HG02885 (cell line): ENCODE measurements at regions not wholly inside any gene's neighbourhood (a gene's known extent, or its start where the extent isn't known, plus 50 kb on each side); places are given as distances from the start of the nearest gene placed in this dataset.

ENCODE experiments used
- ATAC-seq: cut with Tn5 transposase; IDR thresholded peaks from one replicate; pipeline ENCODE4 v1.9.1; 2021; ENCODE audit warnings: mild to moderate bottlenecking; ENCODE audit not compliant: unreplicated experiment, poor library complexity

DNA sequence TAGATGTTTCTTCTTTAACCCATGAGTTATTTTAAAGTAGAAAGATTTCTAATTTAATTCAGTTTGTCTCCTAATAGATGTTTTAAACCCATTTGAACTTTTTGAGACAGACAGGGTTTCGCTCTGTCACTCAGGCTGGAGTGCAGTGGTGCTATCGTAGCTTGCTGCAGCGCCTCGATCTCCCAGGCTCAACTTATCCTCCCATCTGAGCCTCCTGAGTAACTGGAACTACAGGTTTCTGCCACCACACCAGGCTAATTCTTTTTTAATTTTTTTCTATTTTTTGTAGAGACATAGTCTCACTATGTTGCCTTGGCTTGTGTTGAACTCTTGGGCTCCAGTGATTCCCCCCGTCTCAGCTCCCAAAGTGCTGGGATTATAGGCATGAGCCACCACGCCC lies 53.0 kb upstream of the RAB18 start:
- ATAC-seq, result no peak

- ATAC-seq, result no peak
Observed at GRCh38 chr10:27450225-27450624, 53.9 kb upstream of the RAB18 start.

- ATAC-seq, result no peak
Observed at GRCh38 chr10:27449571-27449970, 54.5 kb upstream of the RAB18 start.

DNA sequence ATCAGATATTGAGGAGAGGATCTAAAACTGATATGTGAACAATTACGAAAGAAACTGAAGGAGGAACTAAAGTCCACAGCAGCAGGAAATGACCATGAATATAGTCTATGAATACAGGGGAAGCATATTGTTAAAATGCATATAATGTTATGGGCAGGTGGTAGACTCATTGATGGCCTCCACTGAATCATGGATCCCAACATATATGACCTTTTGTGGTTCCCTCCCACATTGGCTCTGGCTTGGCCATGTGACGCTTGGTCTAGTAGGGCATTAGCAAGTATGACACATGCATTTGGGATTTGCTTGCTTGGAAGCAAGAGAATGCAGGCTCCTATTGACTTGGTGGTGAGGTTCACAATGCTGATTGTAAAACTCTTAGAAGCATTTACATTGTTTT lies 55.2 kb upstream of the RAB18 start:
- no peak for ATAC-seq

GRCh38 chr10:27447540-27447939 lies 56.6 kb upstream of the RAB18 start:
- ATAC-seq, result no peak

DNA sequence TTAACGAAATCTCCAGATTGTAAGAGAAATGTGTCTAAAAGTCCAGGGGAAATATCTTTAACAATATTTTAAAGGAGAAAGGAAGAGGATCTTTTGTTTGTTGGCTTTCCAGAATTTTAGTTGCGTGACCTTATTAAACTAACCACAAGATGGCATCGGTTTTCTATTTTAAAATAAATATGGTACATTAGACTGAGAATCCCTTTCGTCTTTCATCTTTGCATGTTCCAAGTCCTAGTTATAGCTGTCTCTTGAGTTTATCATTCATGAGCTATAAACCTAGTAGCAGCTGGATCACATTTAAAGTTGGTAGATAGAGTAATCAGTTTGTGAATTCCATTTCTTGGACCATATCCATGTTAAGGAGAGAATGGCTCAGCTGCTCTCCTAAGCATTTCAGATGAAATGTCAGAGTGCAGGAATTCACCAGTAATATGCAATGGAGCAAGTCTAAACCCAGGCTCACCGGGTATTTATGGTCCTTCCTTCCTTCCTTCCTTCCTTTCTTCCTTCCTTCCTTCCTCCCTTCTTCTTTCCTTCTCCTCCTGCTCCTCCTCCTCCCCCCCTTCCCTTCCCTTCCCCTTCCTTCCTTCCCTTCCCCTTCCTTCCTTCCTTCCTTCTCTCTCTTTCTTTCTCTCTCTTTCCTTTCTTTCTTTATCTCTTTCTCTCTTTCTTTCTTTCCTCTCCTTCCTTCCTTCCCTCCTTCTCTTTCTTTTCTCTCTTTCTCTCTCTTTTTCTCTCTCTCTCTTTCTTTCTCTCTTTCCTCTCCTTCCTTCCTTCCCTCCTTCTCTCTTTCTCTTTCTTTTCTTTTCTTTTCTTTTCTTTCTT lies 57.8 kb upstream of the RAB18 start:
- ATAC-seq, result no peak

- ATAC-seq, result no peak
Observed at GRCh38 chr10:27445070-27445469, 59.0 kb upstream of the RAB18 start.

- no peak for ATAC-seq
Observed at GRCh38 chr10:27440478-27440877, 63.6 kb upstream of the RAB18 start.

- no peak for ATAC-seq
Observed at GRCh38 chr10:27440021-27440420, 64.1 kb upstream of the RAB18 start.

GRCh38 chr10:27439101-27439500 lies 65.0 kb upstream of the RAB18 start:
- ATAC-seq, result no peak

DNA sequence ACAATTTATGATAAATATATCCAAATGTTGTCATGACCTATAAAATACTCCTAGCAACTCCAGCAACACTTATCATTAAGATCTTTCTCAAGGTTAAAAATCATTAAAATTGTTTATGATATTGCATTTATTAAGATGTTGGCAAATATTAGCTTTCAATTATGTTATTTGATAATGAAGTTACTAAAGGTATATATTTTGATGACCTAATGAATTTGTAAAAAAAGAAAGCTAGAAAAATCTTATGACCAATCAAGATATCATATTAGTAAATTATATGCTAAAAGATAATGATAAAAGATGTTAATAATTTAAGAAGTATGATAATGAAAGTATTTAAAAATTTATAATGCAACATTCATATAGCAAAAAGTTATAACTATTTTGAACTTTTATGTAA lies 66.3 kb upstream of the RAB18 start:
- no peak for ATAC-seq

DNA sequence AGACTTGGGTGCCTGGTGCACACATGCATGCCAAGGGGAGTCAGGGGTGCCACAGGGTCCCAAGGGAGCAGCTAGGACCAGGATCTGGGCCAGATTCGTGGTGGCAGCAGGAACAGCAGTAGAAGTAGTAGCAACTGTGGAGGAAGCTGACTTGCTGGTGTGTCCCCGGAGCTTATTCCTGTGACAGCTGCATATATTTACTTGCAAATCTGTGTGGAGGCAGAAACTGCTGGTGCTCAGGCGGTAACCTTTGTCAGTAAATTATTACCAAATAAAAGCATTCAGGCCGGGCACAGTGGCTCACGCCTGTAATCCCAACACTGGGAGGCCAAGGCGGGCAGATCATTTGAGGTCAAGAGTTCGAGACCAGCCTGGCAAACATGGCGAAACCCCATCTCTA lies 67.4 kb upstream of the RAB18 start:
- ATAC-seq, result no peak

DNA sequence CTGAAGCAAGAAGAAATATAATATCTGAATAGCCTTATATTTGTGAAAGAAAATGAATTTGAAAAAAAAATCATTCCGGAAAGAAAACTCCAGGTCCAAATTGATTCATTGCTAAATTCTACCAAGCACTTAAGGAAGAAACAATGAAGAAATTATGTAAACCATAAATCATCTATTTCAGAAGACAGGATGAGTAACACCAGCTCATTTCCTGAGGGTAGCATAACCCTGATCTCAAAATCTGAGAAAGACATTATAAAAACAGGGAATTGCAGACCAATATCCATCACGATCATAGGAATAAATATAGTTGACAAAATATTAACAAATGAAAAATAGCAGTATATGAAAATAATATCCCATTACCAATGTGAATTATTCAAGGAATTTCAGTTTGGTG lies 70.1 kb upstream of the RAB18 start:
- no peak for ATAC-seq

- ATAC-seq, result no peak
Observed at GRCh38 chr10:27426948-27427467, 77.1 kb upstream of the RAB18 start.

DNA sequence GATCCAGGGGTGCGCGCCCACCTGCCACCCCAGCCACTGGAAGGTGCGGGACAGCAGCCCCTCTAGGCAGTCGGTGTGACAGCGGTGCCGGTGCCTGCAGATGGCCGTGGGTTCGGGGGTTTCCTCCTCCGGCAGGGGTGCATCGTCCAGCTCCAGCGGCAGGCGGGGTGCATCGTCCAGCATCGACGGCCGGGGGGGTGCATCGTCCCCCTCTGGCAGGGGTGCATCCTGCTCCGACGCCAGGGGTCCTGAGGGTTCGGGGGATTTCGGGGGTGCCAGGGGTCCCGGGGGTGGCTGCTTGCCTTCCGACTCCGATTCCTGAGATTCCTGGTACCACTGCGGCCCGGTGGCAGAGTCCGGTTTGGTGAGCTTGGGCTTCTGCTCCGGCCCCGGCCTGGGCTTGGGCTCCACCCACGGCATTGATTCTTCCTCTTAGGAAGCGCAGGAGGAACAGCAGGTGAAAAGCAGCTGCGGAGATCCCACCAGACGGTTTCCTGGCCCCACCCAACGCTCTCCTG lies 90.2 kb upstream of the RAB18 start:
- ATAC-seq, result no peak

DNA sequence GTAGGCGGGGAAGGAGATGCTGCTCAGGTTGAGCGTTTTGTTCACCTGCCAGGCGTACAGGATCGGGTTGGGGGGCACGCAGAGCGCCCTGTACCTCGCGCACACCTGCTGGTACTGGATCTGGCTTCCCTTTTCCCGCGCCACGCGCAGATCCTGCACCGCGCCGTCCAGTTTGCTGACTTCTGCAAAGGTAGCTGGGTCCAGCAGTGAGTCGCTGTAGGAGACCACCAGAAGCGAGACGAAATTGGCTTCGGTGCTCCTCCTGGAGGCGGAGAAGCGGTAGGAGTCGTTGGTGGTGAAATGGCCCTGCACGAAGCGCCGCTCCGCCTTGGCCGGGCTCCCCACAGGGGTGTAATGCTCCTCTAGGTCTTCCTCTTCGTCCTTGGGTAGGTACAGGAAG lies 90.7 kb upstream of the RAB18 start:
- ATAC-seq, result no peak

DNA sequence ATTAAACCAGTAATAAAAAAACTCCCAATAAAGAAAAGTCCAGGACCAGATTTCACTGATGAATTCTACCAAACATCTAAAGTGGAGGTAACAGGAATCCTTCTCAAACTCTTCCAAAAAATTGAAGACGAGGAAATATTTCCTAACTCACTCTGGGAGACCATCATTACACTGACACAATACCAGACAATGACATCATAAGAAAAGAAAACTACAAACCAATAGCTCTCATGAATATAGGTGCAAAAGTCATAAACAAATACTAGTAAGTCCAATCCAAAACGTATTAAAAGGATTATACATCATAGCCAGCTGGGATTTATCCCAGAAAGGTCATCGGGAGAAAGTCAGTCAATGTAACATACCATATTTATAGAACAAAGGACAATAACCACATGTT lies 94.0 kb upstream of the RAB18 start:
- ATAC-seq, result no peak

DNA sequence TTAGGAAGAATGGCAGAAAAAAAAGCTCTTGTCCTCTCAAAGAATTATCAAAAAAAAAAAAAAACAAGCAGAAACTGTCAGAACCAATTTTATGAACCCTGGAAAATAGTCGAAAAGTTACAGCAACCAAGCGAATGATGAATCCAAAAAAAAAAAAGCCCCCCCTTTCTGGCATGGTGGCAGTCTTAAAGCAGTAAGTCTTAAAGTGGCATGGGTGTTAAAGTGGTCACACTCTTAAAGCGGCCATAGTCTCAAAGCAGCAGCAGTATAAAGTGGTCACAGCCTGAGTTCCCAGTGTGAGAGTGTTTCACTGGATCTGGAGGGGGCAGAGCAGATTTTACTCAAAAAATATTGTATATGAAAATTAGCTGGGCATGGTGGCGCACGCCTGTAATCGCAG lies 96.8 kb upstream of the RAB18 start:
- ATAC-seq, result no peak

GRCh38 chr10:27399871-27400270 lies 104.2 kb upstream of the RAB18 start:
- ATAC-seq, result no peak

DNA sequence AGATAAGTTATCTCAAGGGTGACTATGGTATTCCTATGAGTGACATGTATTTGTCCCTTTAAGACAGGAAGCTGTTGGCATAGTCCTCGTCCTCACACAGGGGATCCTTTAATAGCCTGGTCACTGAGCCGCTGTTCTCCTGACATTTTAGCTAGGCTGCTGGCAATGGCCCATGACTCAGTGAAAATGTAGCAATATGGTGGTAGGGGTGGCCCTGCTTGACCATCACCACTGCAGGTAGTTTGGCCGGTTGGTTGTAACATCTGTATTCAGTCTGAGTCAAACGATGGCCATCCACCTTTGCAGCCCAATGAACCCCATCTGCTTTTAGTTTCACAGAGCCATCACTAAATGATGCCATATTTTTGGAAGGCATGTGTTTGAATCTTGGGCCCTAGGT lies 110.1 kb upstream of the RAB18 start:
- ATAC-seq, result no peak

GRCh38 chr10:27392606-27393005 lies 111.5 kb upstream of the RAB18 start:
- ATAC-seq, result no peak

DNA sequence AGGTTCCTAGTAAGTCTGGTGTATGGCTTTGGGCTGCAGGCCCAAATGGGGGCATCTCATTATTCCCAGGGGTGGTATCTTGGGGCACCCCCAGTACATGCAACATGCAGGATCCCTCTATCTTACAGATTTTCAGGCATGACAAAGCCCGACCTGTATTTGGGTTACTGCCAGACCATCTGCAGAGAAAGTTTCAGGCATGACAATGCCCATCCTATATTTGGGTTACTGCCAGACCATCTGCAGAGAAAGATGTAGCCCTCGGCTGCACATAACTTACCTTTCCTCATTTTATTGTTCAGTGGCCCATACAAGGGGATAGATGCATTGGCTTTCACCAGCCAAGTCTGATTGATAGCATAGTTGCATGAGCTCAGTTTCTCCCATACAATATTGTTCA lies 112.2 kb upstream of the RAB18 start:
- ATAC-seq, result no peak
